NAMALWA (cell line): ENCODE measurements at regions not wholly inside any gene's neighbourhood (a gene's known extent, or its start where the extent isn't known, plus 50 kb on each side); places are given as distances from the start of the nearest gene placed in this dataset.
"Not testable (repeated sequence)": the region's sequence is repeated elsewhere in the genome, so short reads cannot be mapped to it uniquely, and the experiment has no call there.

Experiments used
- DNase-seq: peaks from one replicate; pipeline ENCODE4 v3.0.0-alpha.2; 2015; ENCODE audit warnings: low spot score

GRCh38 chr7:1300636-1301035 is 68.0 kb downstream of the UNCX start:
- DNase-seq = no peak

DNA sequence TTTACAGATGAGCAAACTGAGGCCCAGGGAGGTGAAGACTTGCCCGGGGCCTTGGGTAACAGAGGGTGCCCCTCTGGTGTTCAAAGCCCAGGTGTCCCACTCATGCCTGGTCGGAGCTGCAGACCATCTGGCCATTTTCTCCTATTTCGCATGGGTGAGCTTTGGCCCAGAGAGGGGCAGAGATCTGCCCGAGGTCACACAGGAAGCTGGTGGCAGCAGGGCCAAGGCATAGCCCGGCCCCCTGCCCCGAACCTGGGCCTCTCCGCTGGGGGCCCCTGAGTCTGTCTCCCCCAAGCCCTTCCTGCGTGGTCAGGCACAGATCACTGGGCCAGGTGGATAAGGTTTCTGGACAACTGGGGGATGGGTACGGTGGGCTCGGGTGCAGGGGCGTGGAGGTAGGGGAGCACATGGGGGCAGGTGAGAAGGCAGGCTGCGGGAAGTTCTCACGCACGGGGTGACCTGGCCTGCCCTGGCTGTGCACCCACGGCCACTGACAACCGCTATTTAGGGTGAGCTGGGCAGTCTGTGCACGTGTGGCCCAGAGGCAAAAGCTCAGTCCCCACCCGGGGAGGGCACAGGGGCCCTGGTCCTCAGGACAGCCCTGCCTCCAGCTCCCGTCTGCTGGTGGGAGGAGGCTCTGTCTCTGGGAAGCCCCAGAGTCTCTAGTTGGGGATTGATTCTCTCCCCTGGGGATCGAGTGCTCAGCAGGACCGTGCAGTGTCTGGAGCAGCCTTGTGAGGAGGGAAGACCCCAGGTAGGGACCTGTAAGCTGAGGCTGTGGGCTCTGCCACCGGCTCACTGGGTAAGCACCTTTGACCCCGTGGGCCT is 68.6 kb downstream of the UNCX start:
- DNase-seq = no peak

GRCh38 chr7:1301882-1302251 is 69.2 kb downstream of the UNCX start:
- DNase-seq = no peak

GRCh38 chr7:1302936-1303335 is 70.3 kb downstream of the UNCX start:
- DNase-seq = no peak

DNA sequence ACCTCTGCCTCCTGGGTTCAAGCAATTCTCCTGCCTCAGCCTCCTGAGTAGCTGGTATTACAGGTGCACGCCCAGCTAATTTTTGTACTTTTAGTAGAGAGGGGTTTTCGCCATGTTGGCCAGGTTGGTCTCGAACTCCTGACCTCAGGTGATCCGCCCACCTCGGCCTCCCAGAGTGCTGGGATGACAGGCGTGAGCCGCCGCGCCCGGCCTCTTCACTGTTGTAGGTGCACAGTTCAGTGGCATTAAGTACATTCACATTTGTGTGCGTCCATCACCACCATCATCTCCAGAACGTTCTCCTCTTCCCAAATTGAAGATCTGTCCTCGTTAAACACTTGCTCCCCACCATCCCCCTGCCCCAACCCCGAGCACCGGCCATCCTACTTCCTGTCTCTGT is 71.3 kb downstream of the UNCX start:
- DNase-seq = not testable (repeated sequence)

- no peak for DNase-seq
These were observed 73.2 kb downstream of the UNCX start for GRCh38 chr7:1305873-1306272.

DNA sequence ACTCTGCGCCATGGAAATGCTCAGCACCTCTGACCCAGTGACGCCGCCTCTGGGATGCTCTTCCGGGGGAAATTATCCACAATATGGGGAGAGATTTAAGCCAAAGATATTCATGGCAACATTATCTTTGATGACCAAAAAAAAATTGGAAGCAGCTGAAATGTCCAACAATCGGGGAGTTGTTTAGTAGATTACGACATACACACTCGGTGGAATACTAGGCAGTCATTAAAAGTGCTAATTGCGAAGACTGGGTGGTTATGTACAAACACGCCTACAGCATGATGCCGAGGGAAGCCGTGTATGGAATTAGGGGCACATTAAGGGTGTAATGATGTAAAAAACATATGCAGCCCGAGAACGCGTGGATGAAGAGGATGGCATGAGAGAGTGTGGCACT is 75.2 kb downstream of the UNCX start:
- no peak for DNase-seq

- no peak for DNase-seq
These were observed 76.6 kb downstream of the UNCX start for GRCh38 chr7:1309290-1309689.

GRCh38 chr7:1309996-1310395 is 77.3 kb downstream of the UNCX start:
- DNase-seq = no peak

- no peak for DNase-seq
These were observed 78.3 kb downstream of the UNCX start for GRCh38 chr7:1310936-1311335.

DNA sequence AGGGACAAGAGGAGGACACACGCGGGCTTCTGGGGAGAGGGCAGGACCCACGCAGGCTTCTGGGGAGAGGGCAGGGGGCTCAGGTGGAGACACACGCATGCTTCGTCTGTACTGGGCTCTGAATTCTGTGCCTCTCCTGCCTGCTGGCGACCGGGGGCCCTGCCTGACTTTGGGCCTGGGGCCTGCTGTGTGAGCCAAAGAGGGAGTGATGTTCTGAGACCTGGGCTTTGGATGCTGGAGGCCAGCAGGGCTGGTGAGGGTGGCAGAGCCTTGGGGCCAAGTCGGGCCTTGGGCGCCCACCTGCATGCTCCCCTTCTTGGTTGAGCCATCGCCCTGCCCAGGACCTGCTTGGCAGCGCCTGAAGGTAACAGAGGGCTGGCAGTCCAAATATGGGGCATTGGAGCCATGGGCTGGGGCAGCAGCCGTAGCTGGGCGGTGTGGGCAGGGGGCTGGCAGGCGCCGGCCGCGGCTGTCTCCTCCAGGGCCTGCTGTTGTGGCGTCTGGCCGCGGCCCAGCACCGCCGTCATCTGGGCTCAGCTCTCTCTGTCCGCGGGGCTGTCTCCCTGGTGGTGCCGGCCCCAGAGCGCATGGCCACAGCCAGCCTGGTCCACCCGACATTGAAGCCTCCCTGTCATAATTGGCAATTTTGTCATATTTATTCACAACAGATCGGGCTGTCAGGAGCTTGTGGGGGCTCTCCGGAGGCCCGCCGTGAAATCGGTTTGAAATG is 78.9 kb downstream of the UNCX start:
- DNase-seq = no peak

- DNase-seq = no peak
These were observed 79.7 kb downstream of the UNCX start for GRCh38 chr7:1312136-1313070.

GRCh38 chr7:1313613-1314012 is 80.9 kb downstream of the UNCX start:
- no peak for DNase-seq

- DNase-seq = no peak
These were observed 81.6 kb downstream of the UNCX start for GRCh38 chr7:1314021-1314907.

GRCh38 chr7:1314908-1315450 is 82.3 kb downstream of the UNCX start:
- DNase-seq = no peak

DNA sequence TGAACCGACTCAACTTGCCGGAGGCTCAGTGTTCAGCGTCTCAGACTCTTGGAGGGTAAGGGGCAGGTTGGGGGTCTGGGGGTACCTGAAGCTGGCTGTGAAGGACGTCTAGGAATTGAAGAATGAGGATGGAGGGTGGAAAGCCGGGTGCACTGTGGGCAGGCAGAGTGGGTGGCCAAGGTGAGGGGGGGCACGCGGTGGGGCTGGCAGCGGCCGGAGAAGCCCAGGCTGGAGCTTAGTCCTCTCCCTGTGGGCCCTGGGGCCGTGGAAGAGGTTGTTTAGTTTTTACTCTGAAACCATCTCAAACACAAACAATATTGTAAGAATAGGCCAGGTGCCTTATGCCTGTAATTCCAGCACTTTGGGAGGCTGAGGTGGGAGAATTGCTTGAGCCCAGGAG is 83.4 kb downstream of the UNCX start:
- no peak for DNase-seq

GRCh38 chr7:1317646-1318045 is 85.0 kb downstream of the UNCX start:
- DNase-seq = no peak

- no peak for DNase-seq
These were observed 85.4 kb downstream of the UNCX start for GRCh38 chr7:1318051-1318450.

GRCh38 chr7:1318661-1319060 is 86.0 kb downstream of the UNCX start:
- DNase-seq = no peak

GRCh38 chr7:1320616-1321240 is 88.1 kb downstream of the UNCX start:
- no peak for DNase-seq
